Smooth muscle cell (in vitro differentiated cells): ENCODE measurements at regions not wholly inside any gene's neighbourhood (a gene's known extent, or its start where the extent isn't known, plus 50 kb on each side); places are given as distances from the start of the nearest gene placed in this dataset.

Experiments
- DNase-seq: peaks from one replicate; lab custom pipeline; 2025; ENCODE audit not compliant: unreplicated experiment; lab: John Stamatoyannopoulos, UW
- H2AFZ ChIP-seq: fragments of 200-600 bp; sonication (generic); 2 replicates; pipeline ENCODE4 v1.6.0; 2016; ENCODE audit warnings: antibody characterized with exemption, low read depth, mild to moderate bottlenecking
- H3F3A ChIP-seq: fragments of 200-600 bp; sonication (generic); 2 replicates; pipeline ENCODE4 v1.6.0; 2017; ENCODE audit warnings: antibody characterized with exemption, low read depth
- H3K27ac ChIP-seq: fragments of 200-600 bp; sonication (generic); 2 replicates; pipeline ENCODE4 v1.5.1; 2016; ENCODE audit warnings: low read depth, mild to moderate bottlenecking
- H3K27me3 ChIP-seq: fragments of 200-600 bp; sonication (generic); 2 replicates; pipeline ENCODE4 v1.6.1; 2016; ENCODE audit warnings: low read depth, mild to moderate bottlenecking
- H3K36me3 ChIP-seq: fragments of 200-600 bp; sonication (generic); 2 replicates; pipeline ENCODE4 v1.5.1; 2016; ENCODE audit warnings: low read depth
- H3K4me1 ChIP-seq: fragments of 200-600 bp; sonication (generic); 2 replicates; pipeline ENCODE4 v1.5.1; 2016; ENCODE audit warnings: low read depth
- H3K4me2 ChIP-seq: fragments of 200-600 bp; sonication (generic); 2 replicates; pipeline ENCODE4 v1.6.0; 2016; ENCODE audit warnings: mild to moderate bottlenecking
- H3K4me3 ChIP-seq: fragments of 200-600 bp; sonication (generic); 2 replicates; pipeline ENCODE4 v1.5.1; 2016; ENCODE audit warnings: mild to moderate bottlenecking
- H3K79me2 ChIP-seq: fragments of 200-600 bp; sonication (generic); 2 replicates; pipeline ENCODE4 v1.6.0; 2016; ENCODE audit warnings: low read depth, mild to moderate bottlenecking
- H3K9ac ChIP-seq: fragments of 200-600 bp; sonication (generic); 2 replicates; pipeline ENCODE4 v1.6.0; 2016; ENCODE audit warnings: low read depth
- H3K9me3 ChIP-seq: fragments of 200-600 bp; sonication (generic); replicated peaks from 2 replicates; pipeline ENCODE4 v1.5.1; 2016; ENCODE audit warnings: low read depth
- H4K20me1 ChIP-seq: fragments of 200-600 bp; sonication (generic); 2 replicates; pipeline ENCODE4 v1.6.0; 2016; ENCODE audit warnings: low read depth
- WGBS: methylation state at CpG from one replicate; pipeline ENCODE4 v1.1.7; 2016; ENCODE audit warnings: low lambda C conversion rate; 5-methylcytosine and 5-hydroxymethylcytosine counted together
- TF ChIP-seq, protein P1 (sequence below): fragments of 200-600 bp; sonication (generic); IDR thresholded peaks from 2 replicates; pipeline ENCODE4 v1.5.1; 2017; ENCODE audit warnings: borderline replicate concordance, mild to moderate bottlenecking, antibody characterized with exemption; ENCODE audit not compliant: insufficient read depth, poor library complexity, severe bottlenecking

DNA sequence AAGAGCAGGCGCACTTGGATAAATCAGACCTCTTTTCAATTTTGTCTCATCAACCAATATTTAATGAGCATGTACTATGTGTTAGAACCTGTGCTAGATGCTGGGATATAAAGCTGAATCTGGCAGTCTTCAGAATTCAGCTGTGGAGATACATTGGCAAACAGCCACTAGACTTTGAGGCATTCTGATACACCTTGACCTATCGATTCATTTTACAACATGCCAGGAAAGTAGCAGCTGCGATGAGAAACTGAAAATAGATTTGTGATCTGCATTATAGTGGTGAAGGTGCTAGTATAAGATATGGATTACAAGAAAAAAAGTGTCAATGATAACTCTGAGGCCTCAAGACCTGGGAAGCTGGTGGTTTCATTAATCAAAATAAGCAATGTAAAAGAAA, 1338.1 kb upstream of the TENM4 start:
- H3K4me2 ChIP-seq: no peak overlapping the region
- TF ChIP-seq, protein P1, sequence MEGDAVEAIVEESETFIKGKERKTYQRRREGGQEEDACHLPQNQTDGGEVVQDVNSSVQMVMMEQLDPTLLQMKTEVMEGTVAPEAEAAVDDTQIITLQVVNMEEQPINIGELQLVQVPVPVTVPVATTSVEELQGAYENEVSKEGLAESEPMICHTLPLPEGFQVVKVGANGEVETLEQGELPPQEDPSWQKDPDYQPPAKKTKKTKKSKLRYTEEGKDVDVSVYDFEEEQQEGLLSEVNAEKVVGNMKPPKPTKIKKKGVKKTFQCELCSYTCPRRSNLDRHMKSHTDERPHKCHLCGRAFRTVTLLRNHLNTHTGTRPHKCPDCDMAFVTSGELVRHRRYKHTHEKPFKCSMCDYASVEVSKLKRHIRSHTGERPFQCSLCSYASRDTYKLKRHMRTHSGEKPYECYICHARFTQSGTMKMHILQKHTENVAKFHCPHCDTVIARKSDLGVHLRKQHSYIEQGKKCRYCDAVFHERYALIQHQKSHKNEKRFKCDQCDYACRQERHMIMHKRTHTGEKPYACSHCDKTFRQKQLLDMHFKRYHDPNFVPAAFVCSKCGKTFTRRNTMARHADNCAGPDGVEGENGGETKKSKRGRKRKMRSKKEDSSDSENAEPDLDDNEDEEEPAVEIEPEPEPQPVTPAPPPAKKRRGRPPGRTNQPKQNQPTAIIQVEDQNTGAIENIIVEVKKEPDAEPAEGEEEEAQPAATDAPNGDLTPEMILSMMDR: no peak

DNA sequence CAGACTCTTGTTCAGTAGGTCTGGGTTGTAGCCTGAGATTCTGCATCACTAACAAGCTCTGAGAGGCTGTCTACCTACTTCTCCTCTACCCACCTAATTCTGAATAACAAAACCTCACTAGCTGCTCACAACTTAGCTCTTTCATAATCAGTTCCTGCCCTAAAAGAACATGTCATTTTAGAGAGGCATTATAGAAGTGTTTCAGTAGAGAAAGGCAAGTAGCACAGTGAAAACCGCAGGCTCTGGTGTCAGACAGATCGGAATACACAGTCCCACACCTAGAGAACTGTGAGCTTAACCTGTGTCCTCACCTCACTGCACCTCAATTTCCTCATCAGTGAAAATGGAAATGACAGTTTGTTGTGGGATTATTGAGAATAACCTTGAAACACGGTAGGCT, 1337.6 kb upstream of the TENM4 start:
- Histone ChIP-seq H3K9ac (no peak overlapping the region), H3K79me2 (no peaks in the 10 kb centered on the region), H3K4me2 (no peak overlapping the region), H2AFZ (no peak overlapping the region), H4K20me1 (no peaks in the 10 kb centered on the region), H3K4me3 (no peak overlapping the region), H3K9me3 (no peaks in the 10 kb centered on the region), H3K27ac (no peak overlapping the region), H3F3A (no peaks in the 10 kb centered on the region), H3K4me1 (no peaks in the 10 kb centered on the region), H3K27me3 (no peaks in the 10 kb centered on the region), H3K36me3 (no peaks in the 10 kb centered on the region)
- 89% methylated on average over 3 of the region's 3 CpGs for WGBS
- TF ChIP-seq, protein P1: no peak
- DNase-seq: no peak

More for the DNA sequence above, 1338.1 kb upstream of the TENM4 start:
- no peaks in the 10 kb centered on the region for H3K79me2 ChIP-seq
- no peak overlapping the region for H3K9ac ChIP-seq
- 94% methylated on average over 3 of the region's 3 CpGs for WGBS
- no peaks in the 10 kb centered on the region for H3K27me3 ChIP-seq
- H3K4me3 ChIP-seq: no peak overlapping the region
- H3F3A ChIP-seq: no peaks in the 10 kb centered on the region
- no peak for DNase-seq
- no peak overlapping the region for H3K27ac ChIP-seq
- no peaks in the 10 kb centered on the region for H3K9me3 ChIP-seq
- H4K20me1 ChIP-seq: no peaks in the 10 kb centered on the region
- H3K4me1 ChIP-seq: no peaks in the 10 kb centered on the region
- no peaks in the 10 kb centered on the region for H3K36me3 ChIP-seq
- no peak overlapping the region for H2AFZ ChIP-seq

DNA sequence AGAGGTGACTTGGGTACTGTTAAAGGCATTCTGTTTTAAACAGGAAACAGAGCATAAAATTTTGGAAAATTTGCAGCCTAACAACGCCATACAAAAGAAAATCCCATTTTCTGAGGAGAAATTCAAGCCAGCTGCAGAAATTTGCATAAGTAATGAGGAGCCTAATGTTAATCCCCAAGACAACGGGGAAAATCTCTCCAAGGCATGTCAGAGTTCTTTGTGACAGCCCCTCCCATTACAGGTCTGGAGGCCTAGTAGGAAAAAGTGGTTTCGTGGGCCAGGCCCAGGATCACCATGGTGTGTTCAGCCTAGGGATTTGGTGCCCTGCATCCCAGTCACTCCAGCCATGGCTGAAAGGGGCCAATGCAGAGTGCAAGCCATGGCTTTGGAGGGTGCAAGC, 1333.1 kb upstream of the TENM4 start:
- H3K36me3 ChIP-seq: no peaks in the 10 kb centered on the region
- no peaks in the 10 kb centered on the region for H3K79me2 ChIP-seq
- no peaks in the 10 kb centered on the region for H4K20me1 ChIP-seq
- no peak for DNase-seq
- H3K27ac ChIP-seq: no peak overlapping the region
- H3F3A ChIP-seq: no peaks in the 10 kb centered on the region
- no peak overlapping the region for H3K4me2 ChIP-seq
- 86% methylated on average over 3 of the region's 3 CpGs for WGBS
- H3K4me3 ChIP-seq: no peak overlapping the region
- TF ChIP-seq, protein P1: no peak
- no peaks in the 10 kb centered on the region for H3K27me3 ChIP-seq
- no peak overlapping the region for H3K9ac ChIP-seq
- no peak overlapping the region for H2AFZ ChIP-seq
- no peaks in the 10 kb centered on the region for H3K9me3 ChIP-seq
- no peaks in the 10 kb centered on the region for H3K4me1 ChIP-seq

DNA sequence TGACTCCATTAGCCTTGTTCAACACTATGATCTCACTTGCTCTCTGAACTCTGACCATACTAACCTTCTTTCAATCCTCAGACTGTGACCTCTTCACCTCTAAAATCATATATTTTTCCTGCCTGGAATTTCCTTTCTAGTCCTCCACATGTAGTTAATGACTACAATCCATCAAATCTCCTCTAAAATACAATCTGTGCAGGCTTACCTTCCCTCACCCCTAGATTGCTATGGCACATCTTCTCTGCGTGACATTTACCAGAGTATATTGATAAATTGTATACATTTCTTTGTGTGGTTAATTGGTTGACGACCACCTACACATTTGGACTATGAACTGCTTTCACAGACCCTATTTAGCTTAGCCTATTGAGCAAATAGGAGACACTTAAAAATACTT, 1330.2 kb upstream of the TENM4 start:
- Histone ChIP-seq H2AFZ (no peak overlapping the region), H3K4me1 (no peaks in the 10 kb centered on the region), H3K79me2 (no peaks in the 10 kb centered on the region), H3F3A (no peaks in the 10 kb centered on the region), H3K9me3 (no peaks in the 10 kb centered on the region), H3K36me3 (no peaks in the 10 kb centered on the region), H3K9ac (no peak overlapping the region), H3K27ac (no peak overlapping the region), H3K4me2 (no peak overlapping the region), H3K27me3 (no peaks in the 10 kb centered on the region), H3K4me3 (no peak overlapping the region), H4K20me1 (no peaks in the 10 kb centered on the region)
- TF ChIP-seq, protein P1: no peak
- no peak for DNase-seq
- WGBS: 87% methylated on average over 2 of the region's 2 CpGs
